HUES6 (cell line): ENCODE measurements at regions not wholly inside any gene's neighbourhood (a gene's known extent, or its start where the extent isn't known, plus 50 kb on each side); places are given as distances from the start of the nearest gene placed in this dataset.
"Not testable (repeated sequence)": the region's sequence is repeated elsewhere in the genome, so short reads cannot be mapped to it uniquely, and the experiment has no call there.

Experiments
- H3K27ac ChIP-seq: 2 replicates; pipeline ENCODE4 v1.7.0; 2013; ENCODE audit warnings: low read depth, mild to moderate bottlenecking, low read length, inconsistent platforms
- H3K27me3 ChIP-seq: 2 replicates; pipeline ENCODE4 v1.6.1; 2013; ENCODE audit warnings: low read length; ENCODE audit not compliant: control insufficient read depth, insufficient read depth
- H3K36me3 ChIP-seq: 2 replicates; pipeline ENCODE4 v1.6.1; 2013; ENCODE audit warnings: low read length; ENCODE audit not compliant: control insufficient read depth, insufficient read depth
- H3K4me1 ChIP-seq: 2 replicates; pipeline ENCODE4 v1.6.1; 2013; ENCODE audit warnings: low read length; ENCODE audit not compliant: control insufficient read depth, insufficient read depth
- H3K4me3 ChIP-seq: 2 replicates; pipeline ENCODE4 v1.5.1; 2013; ENCODE audit warnings: low read depth, low read length
- H3K9ac ChIP-seq: one replicate; pipeline ENCODE4 v1.6.1; 2013; ENCODE audit warnings: mild to moderate bottlenecking, low read length
- H3K9me3 ChIP-seq: 2 replicates; pipeline ENCODE4 v1.6.1; 2013; ENCODE audit warnings: low read depth, low read length; ENCODE audit not compliant: control insufficient read depth, insufficient read depth

GRCh38 chr2:66217039-66217585 is 217.8 kb upstream of the MEIS1 start:
- H3K36me3 ChIP-seq = no peaks in the 10 kb centered on the region
- no peaks in the 10 kb centered on the region for H3K9me3 ChIP-seq
- H3K9ac ChIP-seq = no peak overlapping the region
- H3K27ac ChIP-seq = no peak overlapping the region
- no peaks in the 10 kb centered on the region for H3K4me1 ChIP-seq
- H3K27me3 ChIP-seq = no peaks in the 10 kb centered on the region
- no peak overlapping the region for H3K4me3 ChIP-seq

- Histone ChIP-seq H3K4me3 (no peak overlapping the region), H3K9me3 (no peaks in the 10 kb centered on the region), H3K9ac (no peak overlapping the region), H3K27me3 (no peaks in the 10 kb centered on the region), H3K36me3 (no peaks in the 10 kb centered on the region), H3K4me1 (no peaks in the 10 kb centered on the region), H3K27ac (no peak overlapping the region)
Measured at GRCh38 chr2:66212749-66213148, 222.2 kb upstream of the MEIS1 start.

- Histone ChIP-seq H3K4me1 (peaks cover 4% of the 10 kb centered on the region), H3K9ac (no peak overlapping the region), H3K36me3 (no peaks in the 10 kb centered on the region), H3K4me3 (no peak overlapping the region), H3K9me3 (peaks cover 22% of the 10 kb centered on the region), H3K27me3 (no peaks in the 10 kb centered on the region), H3K27ac (no peak overlapping the region)
Measured at GRCh38 chr2:66202586-66202985, 232.3 kb upstream of the MEIS1 start.

- H3K9ac ChIP-seq = no peak overlapping the region
- no peaks in the 10 kb centered on the region for H3K27me3 ChIP-seq
- no peak overlapping the region for H3K27ac ChIP-seq
- H3K36me3 ChIP-seq = no peaks in the 10 kb centered on the region
- H3K9me3 ChIP-seq = peaks cover 22% of the 10 kb centered on the region
- peaks cover 4% of the 10 kb centered on the region for H3K4me1 ChIP-seq
- H3K4me3 ChIP-seq = no peak overlapping the region
Measured at GRCh38 chr2:66201242-66201641, 233.7 kb upstream of the MEIS1 start.

- no peak overlapping the region for H3K27ac ChIP-seq
- peaks cover 10% of the 10 kb centered on the region for H3K9me3 ChIP-seq
- H3K9ac ChIP-seq = no peak overlapping the region
- no peak overlapping the region for H3K4me3 ChIP-seq
- no peaks in the 10 kb centered on the region for H3K36me3 ChIP-seq
- H3K4me1 ChIP-seq = peaks cover 4% of the 10 kb centered on the region
- H3K27me3 ChIP-seq = no peaks in the 10 kb centered on the region
Measured at GRCh38 chr2:66198873-66199272, 236.1 kb upstream of the MEIS1 start.

GRCh38 chr2:66192888-66193287 is 242.0 kb upstream of the MEIS1 start:
- Histone ChIP-seq H3K36me3 (no peaks in the 10 kb centered on the region), H3K27ac (no peak overlapping the region), H3K9ac (no peak overlapping the region), H3K9me3 (no peaks in the 10 kb centered on the region), H3K4me3 (no peak overlapping the region), H3K4me1 (peaks cover 8% of the 10 kb centered on the region), H3K27me3 (no peaks in the 10 kb centered on the region)

GRCh38 chr2:66191311-66191710 is 243.6 kb upstream of the MEIS1 start:
- H3K27ac ChIP-seq = no peak overlapping the region
- peaks cover 8% of the 10 kb centered on the region for H3K4me1 ChIP-seq
- H3K36me3 ChIP-seq = no peaks in the 10 kb centered on the region
- H3K4me3 ChIP-seq = no peak overlapping the region
- H3K27me3 ChIP-seq = no peaks in the 10 kb centered on the region
- H3K9me3 ChIP-seq = no peaks in the 10 kb centered on the region
- H3K9ac ChIP-seq = no peak overlapping the region

- Histone ChIP-seq H3K27ac (no peak overlapping the region), H3K9ac (no peak overlapping the region), H3K9me3 (no peaks in the 10 kb centered on the region), H3K27me3 (no peaks in the 10 kb centered on the region), H3K4me3 (no peak overlapping the region), H3K4me1 (peaks cover 8% of the 10 kb centered on the region), H3K36me3 (no peaks in the 10 kb centered on the region)
Measured at GRCh38 chr2:66189553-66189952, 245.4 kb upstream of the MEIS1 start.

- H3K9ac ChIP-seq = no peak overlapping the region
- H3K4me3 ChIP-seq = no peak overlapping the region
- H3K36me3 ChIP-seq = no peaks in the 10 kb centered on the region
- no peaks in the 10 kb centered on the region for H3K27me3 ChIP-seq
- H3K4me1 ChIP-seq = peaks cover 5% of the 10 kb centered on the region
- H3K27ac ChIP-seq = no peak overlapping the region
- H3K9me3 ChIP-seq = no peaks in the 10 kb centered on the region
Measured at GRCh38 chr2:66186537-66186936, 248.4 kb upstream of the MEIS1 start.

GRCh38 chr2:66185497-66186054 is 249.3 kb upstream of the MEIS1 start:
- H3K4me1 ChIP-seq = no peaks in the 10 kb centered on the region
- H3K4me3 ChIP-seq = no peak overlapping the region
- no peak overlapping the region for H3K27ac ChIP-seq
- H3K9me3 ChIP-seq = no peaks in the 10 kb centered on the region
- H3K9ac ChIP-seq = no peak overlapping the region
- H3K27me3 ChIP-seq = no peaks in the 10 kb centered on the region
- H3K36me3 ChIP-seq = no peaks in the 10 kb centered on the region

- not testable (repeated sequence) for H3K9me3 ChIP-seq, H3K4me1 ChIP-seq, H3K27me3 ChIP-seq, H3K27ac ChIP-seq, H3K9ac ChIP-seq, H3K4me3 ChIP-seq, H3K36me3 ChIP-seq
Measured at GRCh38 chr2:66177128-66177796, 257.7 kb upstream of the MEIS1 start.
